Sciatic nerve (tissue), 2 donors: ENCODE measurements at regions not wholly inside any gene's neighbourhood (a gene's known extent, or its start where the extent isn't known, plus 50 kb on each side); places are given as distances from the start of the nearest gene placed in this dataset.

Experiments
- ATAC-seq: fragments of 200-7000 bp; cut with Tn5 transposase; one replicate; pipeline ENCODE4 v1.9.1; 2020; ENCODE audit warnings: mild to moderate bottlenecking, moderate library complexity
- DNase-seq: peaks from one replicate; pipeline ENCODE4 v3.0.0-alpha.2; 2020; ENCODE audit warnings: low spot score
- intact Hi-C: fragments of 100-400 bp; cut with DNase I; formaldehyde crosslinking; loops from one replicate; pipeline ENCODE4 v1.14.2; 2022
- donor health status: DM: no; HTN: no; CAD: no.
- donor health status: DM: no; HTN: no; CAD: no.

DNA sequence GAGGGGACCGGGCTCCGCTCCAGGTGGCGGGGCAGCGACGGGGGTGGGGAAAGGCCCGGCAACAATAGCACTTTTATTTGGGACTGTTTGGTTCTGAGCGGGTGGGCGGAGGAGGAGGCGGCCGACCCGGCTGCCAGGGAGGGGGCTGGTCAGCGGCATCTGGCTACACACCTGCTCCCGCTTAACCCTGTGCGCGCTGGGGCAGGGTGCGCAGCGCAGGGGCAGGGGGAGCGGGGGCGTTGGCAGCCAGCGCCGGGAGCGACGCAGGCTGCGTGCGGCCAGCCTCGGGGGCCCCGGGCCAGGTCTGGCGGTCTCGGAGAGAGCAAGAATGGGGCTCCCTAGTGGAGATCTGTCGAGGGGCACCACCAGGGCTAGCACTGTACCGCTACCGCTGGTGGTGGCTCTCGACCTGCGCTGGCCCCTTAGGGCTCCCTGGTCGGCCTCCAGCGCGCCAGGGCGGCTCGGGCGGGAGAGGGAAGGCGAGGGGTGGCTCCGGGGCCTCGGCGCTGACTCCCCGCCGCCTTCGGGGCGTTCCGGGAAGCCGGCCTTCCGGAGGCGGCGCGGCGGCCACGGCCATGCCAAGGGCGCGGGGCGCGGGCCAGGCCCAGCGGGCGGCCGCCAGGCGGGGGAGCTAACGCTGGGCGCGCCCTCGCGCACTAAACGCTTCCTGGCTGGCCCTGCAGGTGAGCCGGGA, 92.4 kb downstream of the NCR2 start:
- intact Hi-C loops, result no loop called here
- DNase-seq, result peak; percentile 85
- ATAC-seq, result peak; percentile 58

DNA sequence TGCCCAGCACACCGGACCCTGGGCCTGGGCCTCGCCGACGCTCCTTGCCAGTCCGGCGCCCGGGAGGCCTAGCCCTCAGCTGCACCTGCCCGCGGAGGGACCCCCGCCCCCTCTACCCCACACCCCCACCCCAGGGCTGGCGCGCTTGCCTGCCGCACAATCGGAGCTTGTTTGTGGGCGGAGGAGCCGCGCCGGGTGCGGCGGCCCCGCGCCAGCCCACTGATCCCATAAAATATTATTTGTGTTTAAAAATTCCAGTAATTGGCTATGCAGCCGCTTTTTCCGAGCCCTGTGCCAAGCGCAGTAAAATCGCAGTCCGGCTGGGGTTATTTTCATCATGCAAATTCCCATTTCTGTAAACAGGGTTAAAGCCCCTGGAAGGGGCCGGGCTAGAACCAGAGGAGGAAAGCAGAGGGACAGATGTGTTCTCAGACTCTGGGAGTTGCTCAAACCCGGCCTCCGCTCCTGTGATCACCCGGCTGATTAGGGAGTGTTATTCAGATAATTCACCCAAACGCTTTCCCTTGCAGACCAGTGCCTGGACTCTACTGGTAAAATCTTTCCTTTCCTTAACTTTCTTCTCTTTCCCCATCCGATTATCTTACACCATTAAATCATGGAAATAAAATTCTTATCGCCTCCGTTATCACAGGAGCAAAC, 93.1 kb downstream of the NCR2 start:
- intact Hi-C loops, result no loop called here
- DNase-seq (peak; percentile 82), ATAC-seq (peak; percentile 70)

DNA sequence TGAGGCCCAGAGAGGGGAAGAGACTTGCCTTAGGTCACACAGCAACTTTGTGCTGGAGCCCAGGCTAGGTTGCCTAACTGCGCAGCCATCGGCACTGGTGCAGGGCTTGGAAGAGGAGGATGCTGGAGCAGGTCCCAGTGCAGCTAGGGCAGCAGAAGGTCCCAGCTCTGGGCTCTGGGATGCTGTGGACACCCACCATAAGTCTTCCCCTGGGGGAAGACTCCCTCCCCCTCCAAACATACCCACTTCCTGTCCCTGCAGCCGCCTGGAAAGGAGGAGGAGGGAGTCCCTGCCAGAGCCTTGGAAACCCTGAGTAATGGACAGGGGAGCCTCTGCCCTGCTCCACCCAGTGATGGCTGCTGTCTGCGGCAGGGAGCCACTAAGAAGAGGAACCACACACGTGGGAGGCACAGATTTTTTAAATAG, 93.6 kb downstream of the NCR2 start:
- DNase-seq (peak; percentile 76), ATAC-seq (peak; percentile 75)
- intact Hi-C loops, result no loop called here

DNA sequence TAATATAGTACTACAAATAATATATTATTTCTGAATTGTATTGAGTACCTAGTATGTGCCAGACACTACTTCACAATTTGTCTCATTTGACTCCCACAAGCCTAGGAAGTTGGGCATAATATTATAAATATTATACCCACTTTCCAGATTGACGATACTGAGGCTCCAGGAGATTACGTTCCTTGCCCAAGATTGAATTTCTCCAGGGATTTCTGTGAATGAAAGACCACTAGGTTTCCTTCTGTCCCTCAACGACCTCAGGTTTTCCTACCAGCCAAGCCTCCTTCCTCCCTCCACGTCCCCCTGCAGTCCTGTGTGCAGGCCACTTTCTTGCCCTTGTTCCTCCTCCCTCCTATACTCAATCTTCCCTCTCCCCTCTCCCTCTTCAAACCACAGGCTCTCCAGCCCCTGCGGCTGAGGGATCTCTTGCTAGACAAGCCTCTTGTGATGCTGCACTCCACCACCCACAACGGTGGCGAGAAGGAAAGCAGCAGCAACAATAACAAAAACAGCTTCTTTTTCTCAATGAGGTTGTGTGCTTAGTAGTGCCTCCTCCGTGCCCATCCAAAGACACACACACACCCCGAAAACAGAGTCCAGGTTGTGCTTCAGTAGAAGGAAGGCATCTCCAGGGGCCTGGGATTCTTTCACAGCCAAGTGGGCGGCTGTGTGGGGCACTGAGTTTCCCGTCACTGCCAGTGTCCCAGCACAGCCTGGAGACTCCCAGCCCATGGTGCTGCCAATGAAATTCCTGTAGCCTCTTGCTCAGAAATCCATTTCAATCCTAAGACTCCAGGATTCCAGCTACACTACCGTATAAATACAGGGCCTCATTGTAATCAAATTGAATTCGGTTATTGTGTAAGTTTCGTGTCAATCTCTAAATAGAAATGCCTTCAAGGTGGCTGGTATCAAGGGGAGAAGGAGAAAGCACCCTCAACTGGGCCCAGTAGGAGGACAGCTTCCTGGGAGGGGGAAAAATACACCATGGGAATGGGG, 94.4 kb downstream of the NCR2 start:
- intact Hi-C loops, result no loop called here
- DNase-seq (no peak), ATAC-seq (no peak)

DNA sequence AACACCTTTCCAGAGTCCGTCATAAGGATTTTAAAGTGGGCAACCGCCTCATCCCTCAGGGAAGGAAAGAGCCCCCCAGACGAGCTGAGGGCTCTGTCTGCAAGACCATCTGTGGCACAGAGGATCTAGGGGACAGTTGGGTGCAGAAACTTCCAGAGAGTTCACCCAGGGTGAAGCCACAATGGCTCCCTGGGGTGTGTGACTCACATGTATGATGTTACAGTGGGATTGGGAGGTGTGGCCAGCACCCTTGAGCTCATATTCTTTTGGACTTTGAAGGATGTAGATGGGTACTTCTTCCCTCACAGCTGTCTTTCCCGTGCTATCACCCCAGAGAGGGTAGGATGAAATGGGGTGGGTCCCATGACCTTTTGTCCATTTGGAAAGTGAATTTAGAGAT, 95.5 kb downstream of the NCR2 start:
- no peak for ATAC-seq

DNA sequence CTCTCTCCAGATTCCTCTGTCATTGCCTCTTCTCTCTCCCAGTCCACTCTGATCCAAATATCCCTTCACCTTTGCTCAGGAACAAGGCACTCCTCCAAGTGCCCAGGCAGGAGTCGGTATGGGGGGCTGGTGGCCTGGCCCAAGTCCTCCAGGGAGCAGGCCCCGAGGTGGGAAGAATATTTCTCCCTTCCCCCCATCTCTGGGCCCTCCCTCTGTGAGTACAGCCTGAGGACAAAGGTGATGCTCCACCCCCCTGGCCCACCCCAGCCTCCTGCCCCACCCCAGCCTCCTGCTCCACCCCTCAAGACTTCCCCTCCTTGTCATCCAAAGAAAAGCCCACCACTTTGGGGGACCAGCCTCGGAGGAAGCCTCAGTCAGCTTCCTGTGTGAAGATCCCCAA, 96.9 kb downstream of the NCR2 start:
- ATAC-seq, result no peak
- intact Hi-C loops, result no loop called here
- DNase-seq, result no peak

More for the DNA sequence above, 95.5 kb downstream of the NCR2 start:
- no peak for DNase-seq
- intact Hi-C loops, result no loop called here

DNA sequence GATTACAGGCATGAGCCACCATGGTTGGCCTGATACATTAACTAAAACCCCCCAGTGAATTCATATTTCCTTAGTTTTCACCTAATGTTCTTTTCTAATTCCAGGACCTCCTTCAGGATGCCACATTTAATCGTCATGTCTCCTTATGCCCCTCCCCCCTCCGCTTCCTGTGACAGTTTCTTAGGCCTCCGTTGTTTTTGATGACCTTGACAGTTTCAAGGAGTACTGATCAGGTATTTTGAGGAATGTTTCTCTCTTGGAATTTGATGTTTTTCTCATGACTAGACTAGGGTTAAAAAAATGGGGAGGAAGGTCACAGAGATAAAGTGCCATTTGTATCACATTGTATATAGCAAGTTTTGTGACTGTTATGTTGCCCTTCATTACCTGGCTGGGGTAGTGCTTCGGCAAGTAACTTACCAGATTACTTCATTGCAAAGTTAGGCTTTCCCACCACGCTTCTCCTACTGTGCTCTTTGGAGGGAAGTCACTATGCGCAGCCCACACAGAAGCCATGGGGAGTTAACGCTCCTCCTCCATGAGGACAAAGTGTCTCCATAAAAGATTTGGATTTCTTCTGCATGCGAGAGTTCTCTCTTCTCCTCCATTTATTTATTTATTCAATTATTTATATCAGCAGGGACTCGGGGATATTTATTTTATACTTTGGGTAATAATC, 99.5 kb downstream of the NCR2 start:
- no peak for ATAC-seq
- no peak for DNase-seq
- intact Hi-C loops, result no loop called here

DNA sequence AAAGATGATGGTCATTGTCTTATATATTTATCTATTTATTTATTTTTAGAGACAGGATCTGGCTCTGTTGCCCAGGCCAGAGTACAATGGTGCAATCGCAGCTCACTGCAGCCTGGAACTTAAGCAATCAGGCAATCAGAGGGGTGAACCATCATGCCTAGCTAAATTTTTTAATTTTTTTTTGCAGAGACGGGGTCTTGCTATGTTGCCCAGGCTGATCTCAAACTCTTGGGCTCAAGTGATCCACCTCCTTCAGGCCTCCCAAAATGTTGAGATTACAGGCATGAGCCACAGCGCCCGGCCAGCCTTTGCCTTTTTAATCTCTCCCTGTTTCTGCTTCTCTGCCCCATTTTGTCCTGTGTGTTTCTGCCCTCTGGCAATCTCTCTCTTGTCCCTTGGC, 102.2 kb downstream of the NCR2 start:
- ATAC-seq (no peak), DNase-seq (no peak)
- intact Hi-C loops, result no loop called here

DNA sequence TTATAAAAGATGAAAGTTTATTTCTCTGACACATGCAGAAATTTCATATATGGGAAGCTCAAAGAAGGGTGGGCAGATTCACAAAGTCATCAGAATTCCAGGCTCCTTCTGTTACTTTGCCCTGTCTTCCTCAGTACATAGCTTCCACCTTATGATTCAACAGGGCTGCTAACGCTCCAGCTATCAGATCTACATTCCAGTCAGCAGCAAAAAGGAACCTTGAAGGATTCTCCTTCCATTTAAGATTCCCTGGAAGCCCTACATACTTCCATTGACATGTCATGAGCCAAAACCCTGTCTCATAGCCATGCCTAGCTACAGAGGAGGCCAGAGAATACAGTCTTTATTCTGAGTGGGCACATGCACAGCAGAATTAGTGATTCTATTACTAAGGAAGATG, 103.3 kb downstream of the NCR2 start:
- ATAC-seq, result no peak
- intact Hi-C loops, result no loop called here
- DNase-seq, result no peak

DNA sequence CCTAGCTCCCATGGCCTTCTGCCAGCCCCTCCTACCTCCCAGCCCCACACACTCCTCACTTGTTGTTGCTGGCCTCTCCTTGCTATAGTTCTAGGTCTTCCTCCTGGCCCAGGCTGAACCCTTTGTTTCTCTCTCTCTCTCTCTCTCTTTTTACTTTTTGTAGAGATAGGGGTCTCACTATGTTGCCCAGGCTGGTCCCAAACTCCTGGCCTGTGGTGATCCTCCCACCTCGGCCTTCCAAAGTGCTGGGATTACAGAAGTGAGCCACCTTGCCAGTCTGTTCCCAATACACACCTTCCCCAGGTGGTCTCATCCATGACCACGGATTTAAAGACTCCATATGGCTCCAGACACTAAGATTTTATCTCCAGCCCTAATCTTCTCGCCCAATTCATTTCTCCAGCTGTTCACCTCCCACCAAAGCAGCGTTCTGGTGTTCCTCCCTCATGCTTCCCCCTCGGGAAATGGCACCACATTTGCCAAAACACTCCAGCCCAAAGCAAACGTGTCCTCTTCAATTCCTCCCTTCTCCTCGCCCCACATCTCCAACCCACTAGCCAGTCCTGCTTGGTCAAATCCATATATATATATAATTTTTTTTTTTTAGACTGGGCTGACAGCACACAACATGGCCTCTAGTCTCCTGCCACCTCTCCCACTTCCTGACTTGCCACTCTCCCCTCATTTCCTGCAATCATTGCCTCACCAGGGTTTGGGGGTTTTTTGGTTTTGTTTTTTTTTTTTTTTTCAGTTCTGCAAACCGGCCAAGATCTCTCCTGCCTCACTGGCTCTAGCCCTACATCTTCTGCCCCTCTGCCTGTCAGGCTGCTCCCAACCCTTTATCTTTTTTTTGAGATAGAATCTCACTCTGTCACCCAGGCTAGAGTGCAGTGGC, 104.4 kb downstream of the NCR2 start:
- intact Hi-C loops, result no loop called here
- no peak for ATAC-seq

DNA sequence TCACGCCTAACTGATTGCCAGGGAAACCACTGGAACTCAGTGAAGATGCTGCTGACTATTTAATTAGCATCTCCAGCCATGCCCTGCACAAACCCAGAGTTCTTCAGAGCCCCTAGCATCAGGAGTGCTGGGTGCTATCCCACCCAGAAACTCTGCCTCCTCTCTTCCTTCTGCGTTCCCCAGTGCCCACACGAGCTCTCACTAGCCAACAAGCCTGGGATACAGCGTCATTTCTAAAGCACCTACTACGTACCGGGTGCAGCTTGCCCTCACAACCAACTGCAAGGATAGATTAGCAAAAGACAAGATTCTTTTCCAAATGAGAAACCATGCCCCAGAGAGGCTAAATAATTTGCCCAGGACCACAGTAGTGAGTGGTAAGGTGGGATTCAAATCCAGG, 105.2 kb upstream of the FOXP4 start:
- ATAC-seq (no peak), DNase-seq (no peak)
- intact Hi-C loops, result no loop called here

More for the DNA sequence above, 104.4 kb downstream of the NCR2 start:
- DNase-seq, result no peak

DNA sequence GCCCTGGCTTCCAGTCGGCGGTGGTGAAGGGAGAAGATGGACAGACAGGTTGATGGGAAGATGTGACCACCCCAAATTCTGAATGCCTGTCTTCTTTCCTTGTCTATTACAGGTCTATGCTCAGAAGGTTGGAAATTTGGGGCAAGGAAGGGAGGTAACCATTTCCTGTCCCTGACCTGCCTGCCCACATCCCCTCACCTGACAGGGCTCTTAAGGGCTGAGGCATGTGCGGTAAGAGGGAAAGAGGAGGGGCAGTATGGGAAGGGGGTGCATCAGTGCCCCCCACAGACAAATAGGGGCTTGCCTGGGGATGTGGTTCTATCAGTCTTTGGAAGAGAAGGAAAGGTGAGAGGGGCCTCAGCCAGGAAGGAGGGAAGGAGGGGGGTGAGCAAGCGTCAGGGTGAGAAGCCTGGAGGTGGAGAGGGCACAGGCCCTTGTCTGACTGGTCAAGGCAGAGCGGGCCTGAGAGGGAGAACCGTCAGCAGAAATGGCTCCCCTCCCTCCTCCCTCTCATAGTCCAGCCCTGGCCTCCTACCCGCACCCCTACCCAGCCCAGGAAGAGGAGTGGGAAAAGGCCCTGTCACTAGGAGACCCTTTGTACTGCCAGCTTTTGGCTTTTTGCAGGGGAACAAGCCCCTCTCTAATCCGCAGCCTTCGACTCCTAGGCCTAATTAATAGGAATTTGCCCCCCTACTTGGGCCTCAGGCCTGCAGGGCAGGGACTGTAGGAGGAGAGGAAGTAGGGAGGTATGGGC, 104.4 kb upstream of the FOXP4 start:
- intact Hi-C loops, result no loop called here
- ATAC-seq (no peak), DNase-seq (no peak)

DNA sequence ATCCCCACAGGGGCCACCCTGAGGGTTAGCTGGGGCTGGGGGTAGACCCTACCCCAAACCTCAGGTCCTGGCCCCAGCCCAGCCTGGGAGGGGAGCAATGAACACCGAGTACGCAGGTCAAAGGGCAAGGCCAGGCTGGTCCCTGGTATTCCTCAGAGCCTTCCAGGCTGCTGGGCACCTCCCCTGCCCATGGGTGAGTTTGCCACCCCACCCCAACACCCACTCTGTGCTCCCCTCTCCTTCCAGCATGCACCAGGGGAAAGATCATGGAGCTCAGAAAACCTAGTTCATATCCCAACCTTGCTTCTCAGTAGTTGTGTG, 103.9 kb upstream of the FOXP4 start:
- ATAC-seq (no peak), DNase-seq (no peak)
- intact Hi-C loops, result no loop called here

DNA sequence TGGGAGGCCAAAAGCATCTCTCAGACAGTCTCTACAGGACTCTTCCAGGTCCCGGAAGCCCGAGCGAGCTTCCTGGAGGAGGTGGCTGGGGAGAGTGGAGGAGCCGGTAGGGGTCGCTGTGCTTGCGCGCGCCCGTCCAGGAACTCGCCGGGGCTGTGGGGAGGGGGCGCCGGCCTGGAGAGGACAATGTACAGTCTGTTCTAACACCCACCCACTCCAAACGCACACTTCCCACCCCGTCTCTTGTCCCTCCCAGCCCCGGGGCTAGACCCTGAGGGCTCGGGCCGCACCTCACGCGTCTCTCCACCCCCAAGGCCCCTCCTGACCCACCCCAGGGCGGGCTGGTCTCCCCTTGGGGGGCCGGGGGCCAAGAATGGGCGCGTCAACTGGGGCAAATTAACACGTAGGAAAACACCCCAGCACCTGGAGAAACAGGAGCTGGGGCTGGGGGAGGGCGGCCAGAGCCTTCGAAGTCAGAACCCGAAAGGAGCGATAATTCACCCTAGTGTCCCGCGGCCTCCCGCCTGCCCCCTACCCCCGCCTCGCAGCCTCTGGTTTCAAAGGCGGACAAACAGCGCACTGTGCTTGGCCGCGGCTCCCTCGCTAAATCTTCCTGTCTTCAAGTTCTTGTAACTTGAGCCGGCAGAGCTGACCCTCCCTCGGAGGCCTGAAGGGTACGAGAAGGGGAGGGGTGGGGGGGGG, 103.2 kb upstream of the FOXP4 start:
- intact Hi-C loops, result no loop called here
- peak; percentile 90 for ATAC-seq
- peak; percentile 88 for DNase-seq

DNA sequence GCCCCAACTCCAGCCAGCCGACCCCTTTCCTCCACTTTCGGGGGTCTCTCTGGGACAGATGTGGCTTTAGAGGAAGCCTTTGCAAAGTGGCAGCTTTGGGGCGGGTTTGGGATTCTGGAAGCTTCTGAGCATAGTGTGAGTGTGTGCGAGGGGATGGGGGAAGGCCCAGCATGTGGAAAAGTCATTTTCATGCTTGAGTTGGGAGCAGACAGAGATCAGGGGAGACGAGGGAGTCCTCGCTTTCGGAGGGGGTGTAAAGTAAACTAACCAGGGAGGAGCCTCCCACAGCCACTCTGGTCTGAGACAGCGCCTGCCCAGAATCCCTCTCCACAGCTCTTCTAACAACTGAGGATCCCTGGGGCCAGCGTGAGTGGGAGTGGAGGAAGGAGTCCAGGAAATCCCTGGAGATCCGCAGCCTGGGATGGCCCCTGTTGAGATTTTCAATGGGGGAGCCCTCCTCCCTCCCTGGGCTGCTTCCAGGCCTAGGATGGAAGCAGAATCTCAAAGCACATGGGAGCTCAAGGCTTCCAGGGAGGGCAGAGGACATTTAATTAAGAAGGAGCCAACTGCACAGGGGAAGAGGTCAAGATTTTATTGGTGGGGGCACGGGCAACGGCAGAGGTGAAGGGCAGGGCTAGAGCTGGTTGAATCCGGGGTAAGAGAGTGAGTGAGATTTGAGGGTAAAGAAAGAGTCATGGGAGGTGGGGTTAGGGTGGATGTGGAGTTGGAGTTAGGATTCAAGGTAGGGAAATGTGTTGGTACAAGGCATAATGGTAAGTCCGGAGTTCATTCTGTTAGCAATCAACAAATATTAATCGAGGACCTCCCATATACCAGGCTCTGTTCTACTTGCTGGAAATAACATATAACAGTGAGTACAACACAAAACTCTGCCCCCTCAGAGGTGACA, 102.3 kb upstream of the FOXP4 start:
- ATAC-seq, result peak; percentile 68
- peak; percentile 70 for DNase-seq
- intact Hi-C loops, result no loop called here

DNA sequence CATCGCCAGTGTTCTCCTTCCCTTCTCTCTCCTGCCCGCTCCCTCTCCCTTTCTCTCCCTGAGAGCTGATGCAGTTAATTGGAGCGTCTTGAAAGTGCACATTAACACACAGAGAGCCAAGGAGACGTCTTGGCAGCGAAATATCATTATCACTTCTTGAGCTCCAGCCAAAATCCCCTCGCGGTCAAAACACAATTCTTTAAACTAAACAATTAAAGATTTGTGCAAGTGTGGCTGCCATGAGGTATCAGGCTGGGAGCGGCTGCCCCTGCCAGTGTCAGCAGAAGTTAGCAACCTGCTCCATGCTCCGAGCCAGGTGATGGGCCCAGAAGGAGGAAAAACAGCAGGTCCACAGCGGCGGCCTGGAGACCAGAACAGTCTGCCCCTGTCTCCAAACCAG, 100.9 kb upstream of the FOXP4 start:
- no peak for DNase-seq
- intact Hi-C loops, result no loop called here

More for the DNA sequence above, 100.9 kb upstream of the FOXP4 start:
- no peak for ATAC-seq
